OCI-LY3 (cell line): ENCODE measurements at regions not wholly inside any gene's neighbourhood (a gene's known extent, or its start where the extent isn't known, plus 50 kb on each side); places are given as distances from the start of the nearest gene placed in this dataset.

Experiments
- EZH2phosphoT487 ChIP-seq: fragments of 200-600 bp; shearing (Covaris generic); IDR thresholded peaks from 2 replicates; pipeline ENCODE4 v1.6.1; 2018; ENCODE audit warnings: antibody characterized with exemption, mixed run types, low read depth
- TF ChIP-seq, protein P1 (sequence below): fragments of 200-600, 300-600 bp; sonication (generic); IDR thresholded peaks from 2 replicates; pipeline ENCODE4 v1.5.1; 2014; ENCODE audit warnings: antibody characterized with exemption, low read length, low read depth

DNA sequence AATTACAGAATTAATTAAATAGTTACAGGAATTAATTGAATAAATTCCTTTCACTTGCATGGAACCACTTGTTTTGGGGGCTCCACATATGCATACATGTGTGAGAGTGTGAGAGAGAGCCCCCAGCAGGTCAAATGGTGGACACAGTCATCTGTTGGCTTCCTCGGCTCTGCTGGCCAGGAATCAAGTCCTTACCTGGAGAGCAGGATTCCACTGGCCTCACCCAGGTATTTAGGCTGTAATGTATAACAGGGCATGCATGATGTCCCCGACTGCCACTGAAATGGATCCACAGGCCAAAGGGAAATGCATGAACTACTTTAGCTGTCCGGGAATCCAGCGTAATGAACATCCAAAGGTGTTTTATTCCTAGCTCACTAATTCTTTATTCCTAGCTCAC lies 139.7 kb upstream of the SMAD3 start:
- TF ChIP-seq, protein P1, sequence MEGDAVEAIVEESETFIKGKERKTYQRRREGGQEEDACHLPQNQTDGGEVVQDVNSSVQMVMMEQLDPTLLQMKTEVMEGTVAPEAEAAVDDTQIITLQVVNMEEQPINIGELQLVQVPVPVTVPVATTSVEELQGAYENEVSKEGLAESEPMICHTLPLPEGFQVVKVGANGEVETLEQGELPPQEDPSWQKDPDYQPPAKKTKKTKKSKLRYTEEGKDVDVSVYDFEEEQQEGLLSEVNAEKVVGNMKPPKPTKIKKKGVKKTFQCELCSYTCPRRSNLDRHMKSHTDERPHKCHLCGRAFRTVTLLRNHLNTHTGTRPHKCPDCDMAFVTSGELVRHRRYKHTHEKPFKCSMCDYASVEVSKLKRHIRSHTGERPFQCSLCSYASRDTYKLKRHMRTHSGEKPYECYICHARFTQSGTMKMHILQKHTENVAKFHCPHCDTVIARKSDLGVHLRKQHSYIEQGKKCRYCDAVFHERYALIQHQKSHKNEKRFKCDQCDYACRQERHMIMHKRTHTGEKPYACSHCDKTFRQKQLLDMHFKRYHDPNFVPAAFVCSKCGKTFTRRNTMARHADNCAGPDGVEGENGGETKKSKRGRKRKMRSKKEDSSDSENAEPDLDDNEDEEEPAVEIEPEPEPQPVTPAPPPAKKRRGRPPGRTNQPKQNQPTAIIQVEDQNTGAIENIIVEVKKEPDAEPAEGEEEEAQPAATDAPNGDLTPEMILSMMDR, result no peak
- no peak for TF ChIP-seq EZH2phosphoT487
